ENCODE measurements at regions not wholly inside any gene's neighbourhood (a gene's known extent, or its start where the extent isn't known, plus 50 kb on each side); places are given as distances from the start of the nearest gene placed in this dataset.

- no peak overlapping the region for H3K4me3 ChIP-seq (ENCODE audit: low read length in 2 of 2)
- no peaks in the 10 kb centered on the region for H3K27me3 ChIP-seq (ENCODE audit: control insufficient read depth in 1 of 2, insufficient read depth in 2 of 2, low read length in 2 of 2)
- no peaks in the 10 kb centered on the region for H3K36me3 ChIP-seq (ENCODE audit: control insufficient read depth in 2 of 2, insufficient read depth in 2 of 2, low read length in 2 of 2)
- no peaks in the 10 kb centered on the region for H3K9me3 ChIP-seq (ENCODE audit: control insufficient read depth in 2 of 2, low read length in 2 of 2)
- no peak overlapping the region for H3K27ac ChIP-seq (ENCODE audit: low read length)
- H3K4me1 ChIP-seq (ENCODE audit: control insufficient read depth, insufficient read depth, low read length), result peaks cover 4% of the 10 kb centered on the region
- H3K9ac ChIP-seq (ENCODE audit: low read length in 2 of 2), result no peak overlapping the region
These were observed 52.9 kb upstream of the APCDD1 start for GRCh38 chr18:10401521-10401920.

- H3K9ac ChIP-seq (ENCODE audit: low read length in 2 of 2), result no peak overlapping the region
- H3K36me3 ChIP-seq (ENCODE audit: control insufficient read depth in 2 of 2, insufficient read depth in 2 of 2, low read length in 2 of 2), result no peaks in the 10 kb centered on the region
- H3K4me3 ChIP-seq (ENCODE audit: low read length in 2 of 2), result no peak overlapping the region
- no peaks in the 10 kb centered on the region for H3K27me3 ChIP-seq (ENCODE audit: control insufficient read depth in 1 of 2, insufficient read depth in 2 of 2, low read length in 2 of 2)
- no peaks in the 10 kb centered on the region for H3K9me3 ChIP-seq (ENCODE audit: control insufficient read depth in 2 of 2, low read length in 2 of 2)
- no peak overlapping the region for H3K27ac ChIP-seq (ENCODE audit: low read length)
- H3K4me1 ChIP-seq (ENCODE audit: control insufficient read depth, insufficient read depth, low read length), result peaks cover 4% of the 10 kb centered on the region
These were observed 52.5 kb upstream of the APCDD1 start for GRCh38 chr18:10401930-10402329.

GRCh38 chr18:10402871-10403559 is 51.4 kb upstream of the APCDD1 start:
- Histone ChIP-seq H3K27ac (ENCODE audit: low read length) (no peak overlapping the region), H3K36me3 (ENCODE audit: control insufficient read depth in 2 of 2, insufficient read depth in 2 of 2, low read length in 2 of 2) (no peaks in the 10 kb centered on the region), H3K4me3 (ENCODE audit: low read length in 2 of 2) (no peak overlapping the region), H3K4me1 (ENCODE audit: control insufficient read depth, insufficient read depth, low read length) (peaks cover 4% of the 10 kb centered on the region), H3K27me3 (ENCODE audit: control insufficient read depth in 1 of 2, insufficient read depth in 2 of 2, low read length in 2 of 2) (no peaks in the 10 kb centered on the region), H3K9ac (ENCODE audit: low read length in 2 of 2) (no peak overlapping the region), H3K9me3 (ENCODE audit: control insufficient read depth in 2 of 2, low read length in 2 of 2) (no peaks in the 10 kb centered on the region)

GRCh38 chr18:10403708-10404107 is 50.7 kb upstream of the APCDD1 start:
- no peak overlapping the region for H3K27ac ChIP-seq (ENCODE audit: low read length)
- no peak overlapping the region for H3K9ac ChIP-seq (ENCODE audit: low read length in 2 of 2)
- H3K36me3 ChIP-seq (ENCODE audit: control insufficient read depth in 2 of 2, insufficient read depth in 2 of 2, low read length in 2 of 2), result no peaks in the 10 kb centered on the region
- no peak overlapping the region for H3K4me3 ChIP-seq (ENCODE audit: low read length in 2 of 2)
- H3K27me3 ChIP-seq (ENCODE audit: control insufficient read depth in 1 of 2, insufficient read depth in 2 of 2, low read length in 2 of 2), result no peaks in the 10 kb centered on the region
- no peaks in the 10 kb centered on the region for H3K9me3 ChIP-seq (ENCODE audit: control insufficient read depth in 2 of 2, low read length in 2 of 2)
- peaks cover 4% of the 10 kb centered on the region for H3K4me1 ChIP-seq (ENCODE audit: control insufficient read depth, insufficient read depth, low read length)

- no peaks in the 10 kb centered on the region for H3K9me3 ChIP-seq (ENCODE audit: control insufficient read depth in 2 of 2, low read length in 2 of 2)
- H3K4me1 ChIP-seq (ENCODE audit: control insufficient read depth, insufficient read depth, low read length), result peaks cover 4% of the 10 kb centered on the region
- no peaks in the 10 kb centered on the region for H3K27me3 ChIP-seq (ENCODE audit: control insufficient read depth in 1 of 2, insufficient read depth in 2 of 2, low read length in 2 of 2)
- no peak overlapping the region for H3K9ac ChIP-seq (ENCODE audit: low read length in 2 of 2)
- H3K4me3 ChIP-seq (ENCODE audit: low read length in 2 of 2), result no peak overlapping the region
- no peak overlapping the region for H3K27ac ChIP-seq (ENCODE audit: low read length)
- H3K36me3 ChIP-seq (ENCODE audit: control insufficient read depth in 2 of 2, insufficient read depth in 2 of 2, low read length in 2 of 2), result no peaks in the 10 kb centered on the region
These were observed 50.3 kb upstream of the APCDD1 start for GRCh38 chr18:10404168-10404567.

Data from stomach smooth muscle (tissue), 2 donors.